Uterus (tissue), 2 donors: ENCODE measurements at regions not wholly inside any gene's neighbourhood (a gene's known extent, or its start where the extent isn't known, plus 50 kb on each side); places are given as distances from the start of the nearest gene placed in this dataset.

Experiments used
- CTCF ChIP-seq, 4 experiments: fragments of 200-600 bp in 2 of 4; fragments of 450-650 bp in 2 of 4; sonication (generic) in 2 of 4; IDR thresholded peaks; one replicate each; pipeline ENCODE4 v1.5.1; 2016 to 2019; ENCODE audit warnings: antibody characterized with exemption in 4 of 4, mild to moderate bottlenecking in 2 of 4, moderate library complexity in 1 of 4
- POLR2A ChIP-seq, 2 donors: fragments of 450-650 bp; IDR thresholded peaks; one replicate each; pipeline ENCODE4 v1.6.1; 2016; ENCODE audit warnings: antibody characterized with exemption in 2 of 2, mild to moderate bottlenecking in 1 of 2, moderate library complexity in 1 of 2

- TF ChIP-seq POLR2A (IDR thresholded peaks at IDR 0.05) (no peak), CTCF (IDR thresholded peaks at IDR 0.05) (no peak)
These were observed 173.8 kb downstream of the GAS1 start for GRCh38 chr9:86773422-86773945.
